Globus pallidus (tissue), 1 donor: ENCODE measurements at regions not wholly inside any gene's neighbourhood (a gene's known extent, or its start where the extent isn't known, plus 50 kb on each side); places are given as distances from the start of the nearest gene placed in this dataset.

Source experiments
- DNase-seq: peaks from one replicate; pipeline ENCODE4 v3.0.0-alpha.2; 2015; ENCODE audit warnings: low spot score

DNA sequence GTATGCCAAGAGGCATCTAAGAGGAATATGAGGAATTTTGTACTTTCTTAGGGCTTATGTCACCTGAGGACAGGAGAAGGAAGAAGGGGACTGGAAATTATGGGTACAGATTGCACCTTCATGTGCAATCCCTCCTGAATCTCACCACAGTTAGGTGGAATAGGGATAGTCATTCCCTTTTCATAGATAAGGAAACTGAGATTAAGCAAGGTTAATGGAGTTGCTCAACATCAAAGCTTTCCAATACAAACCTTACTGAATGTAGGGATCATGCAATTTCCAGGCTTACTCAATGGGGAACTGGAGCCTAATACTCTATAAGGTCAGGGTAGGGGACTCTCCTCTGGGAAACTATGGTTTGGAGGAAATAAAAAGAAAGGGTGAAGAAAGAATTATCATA is 133.0 kb downstream of the C11orf87 start:
- no peak for DNase-seq

DNA sequence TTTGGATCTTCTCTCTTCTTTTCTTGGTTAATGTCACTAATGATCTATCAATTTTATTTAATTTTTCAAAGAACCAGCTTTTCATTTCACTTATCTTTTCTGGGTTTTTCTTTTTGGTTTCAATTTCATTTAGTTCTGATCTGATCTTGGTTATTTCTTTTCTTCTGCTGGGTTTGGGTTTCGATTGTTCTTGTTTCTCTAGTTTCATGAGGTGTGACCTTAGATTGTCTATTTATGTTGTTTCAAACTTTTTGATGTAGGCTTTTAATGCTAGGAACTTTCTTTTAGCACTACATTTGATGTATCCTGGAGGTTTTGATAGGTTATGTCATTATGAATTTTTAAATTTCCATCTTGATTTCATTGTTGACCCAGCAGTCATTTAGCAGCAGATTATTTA is 142.3 kb downstream of the C11orf87 start:
- DNase-seq: no peak

DNA sequence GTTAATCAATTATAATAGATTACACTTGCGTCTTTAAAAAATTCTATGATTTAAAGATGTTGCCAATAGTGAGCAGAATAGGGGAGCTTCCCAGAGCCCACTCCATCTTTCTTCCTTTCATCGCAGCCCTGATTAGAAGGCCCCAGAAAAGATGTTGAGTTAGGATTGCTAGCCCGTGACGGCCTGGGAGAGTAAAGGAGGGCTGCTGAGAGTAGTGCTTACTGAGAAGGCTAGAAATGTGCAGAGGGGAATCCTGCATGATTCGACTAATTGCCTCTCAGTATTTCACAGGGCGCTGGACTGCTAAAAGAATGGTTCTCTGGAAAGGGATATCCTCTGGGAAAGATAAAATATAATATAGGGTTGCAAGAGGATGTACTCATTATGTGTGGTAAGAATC is 160.5 kb downstream of the C11orf87 start:
- DNase-seq: no peak

GRCh38 chr11:109584001-109584972 is 162.3 kb downstream of the C11orf87 start:
- no peak for DNase-seq

- DNase-seq: no peak
Observed at GRCh38 chr11:109586789-109587188, 164.8 kb downstream of the C11orf87 start.

DNA sequence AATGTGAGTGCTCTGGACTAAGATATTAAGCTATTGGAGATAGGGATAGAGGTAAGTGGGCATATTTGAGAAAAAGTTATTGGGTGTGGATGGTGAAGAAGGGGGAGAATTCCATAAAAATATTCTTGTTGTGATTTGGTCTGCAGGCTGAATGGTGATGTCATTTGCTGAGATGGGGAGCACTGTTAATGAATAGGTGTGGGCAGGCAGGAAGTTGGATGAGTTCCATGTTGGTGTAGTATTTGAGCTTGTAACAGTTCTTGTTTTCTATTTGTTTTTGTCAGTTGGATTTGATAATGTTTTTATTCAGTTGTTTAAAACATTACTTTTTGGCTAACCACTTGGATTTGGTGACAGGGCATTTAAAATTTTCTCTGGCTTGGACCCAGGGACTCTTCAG is 168.8 kb downstream of the C11orf87 start:
- no peak for DNase-seq

DNA sequence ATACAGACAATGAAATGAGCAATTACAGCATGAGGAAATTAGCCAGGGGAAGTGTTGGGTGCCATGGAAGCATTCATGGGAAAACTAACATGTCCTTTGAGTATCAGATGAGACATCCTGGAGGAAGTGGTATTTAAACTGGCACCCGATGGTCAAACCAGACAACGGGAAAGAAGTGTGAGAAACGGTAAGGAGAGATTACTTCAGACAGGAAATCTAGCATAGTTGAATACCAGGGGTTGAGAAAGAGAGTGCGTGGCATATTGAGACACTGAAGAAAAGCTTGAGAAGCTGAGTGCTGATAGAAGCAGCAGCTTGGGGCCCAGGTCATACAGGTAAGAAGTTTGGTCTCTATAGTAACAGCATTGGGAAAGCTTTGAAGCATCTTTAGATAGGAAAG is 175.3 kb downstream of the C11orf87 start:
- no peak for DNase-seq

GRCh38 chr11:109604481-109605400 is 182.8 kb downstream of the C11orf87 start:
- DNase-seq: peak; percentile 7

DNA sequence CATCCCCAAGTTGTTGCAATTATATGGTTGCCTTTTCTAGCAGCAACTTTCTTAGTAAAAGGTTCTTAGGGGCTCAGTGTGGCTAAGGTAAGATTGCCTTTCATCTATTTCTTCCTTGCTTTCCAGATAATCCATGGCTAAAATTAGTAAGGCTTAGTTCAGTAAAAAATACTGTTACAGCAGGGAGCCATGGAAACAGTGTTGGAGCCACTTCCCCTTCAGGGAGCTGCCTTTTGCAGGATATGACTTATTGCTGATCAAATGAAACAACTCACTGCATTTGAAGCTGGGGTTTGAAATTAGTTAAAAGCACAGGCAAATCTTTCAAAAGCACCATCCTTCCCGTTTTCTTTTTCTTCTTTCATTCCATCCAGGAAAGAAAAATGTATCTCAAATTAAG is 184.3 kb downstream of the C11orf87 start:
- DNase-seq: no peak

DNA sequence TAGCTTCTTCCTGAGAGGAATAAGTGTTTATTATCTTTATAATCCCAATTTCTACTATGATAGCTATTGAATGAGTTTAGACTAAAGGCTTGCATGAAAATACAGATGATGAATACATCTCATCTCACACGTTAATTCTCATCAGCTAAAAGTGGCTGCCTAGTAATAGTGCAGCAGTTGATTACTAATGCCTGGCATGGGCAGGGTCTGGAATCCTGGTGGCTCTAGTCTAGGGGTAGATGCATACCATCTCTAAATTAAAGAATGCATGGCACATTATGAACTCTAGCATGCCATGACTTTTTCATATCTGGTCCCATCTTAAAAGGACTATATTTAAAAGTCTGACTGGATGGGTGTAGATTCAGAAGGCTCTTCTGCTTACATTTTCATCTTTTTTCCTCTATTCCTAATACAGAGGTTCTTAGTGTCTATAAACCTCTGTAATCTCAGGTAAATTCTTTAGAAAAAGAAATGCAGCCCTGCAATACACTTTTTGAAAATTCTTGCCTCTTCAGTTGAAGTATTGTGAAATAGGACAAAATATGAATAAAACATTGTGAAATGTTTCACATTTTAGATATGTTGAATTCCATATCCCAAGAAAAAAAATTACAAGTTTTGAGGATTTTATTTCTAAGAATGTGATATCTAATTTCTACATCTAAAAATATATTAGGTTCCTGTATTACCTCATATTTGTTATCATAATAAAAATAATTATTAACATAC is 187.6 kb downstream of the C11orf87 start:
- DNase-seq: no peak

DNA sequence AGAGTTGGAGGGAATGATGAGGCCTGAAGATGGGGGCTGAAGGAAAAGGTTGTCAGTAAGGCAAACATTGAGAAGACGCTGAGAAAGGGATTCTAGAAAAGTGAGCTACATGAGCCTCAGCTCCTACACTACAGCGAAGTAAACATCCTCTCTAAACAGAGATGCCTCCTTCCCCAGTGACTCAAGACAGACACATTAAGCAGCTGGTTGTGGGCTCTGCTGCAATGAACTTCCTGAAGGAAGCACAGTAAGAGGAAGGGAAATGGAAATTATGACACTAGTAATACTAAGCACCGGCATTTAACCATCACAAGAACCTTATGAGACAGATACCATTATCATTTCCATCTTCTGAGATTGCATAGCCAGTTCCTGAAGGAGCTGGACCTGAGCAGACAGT is 190.5 kb downstream of the C11orf87 start:
- no peak for DNase-seq

- DNase-seq: no peak
Observed at GRCh38 chr11:109619498-109619897, 197.5 kb downstream of the C11orf87 start.

DNA sequence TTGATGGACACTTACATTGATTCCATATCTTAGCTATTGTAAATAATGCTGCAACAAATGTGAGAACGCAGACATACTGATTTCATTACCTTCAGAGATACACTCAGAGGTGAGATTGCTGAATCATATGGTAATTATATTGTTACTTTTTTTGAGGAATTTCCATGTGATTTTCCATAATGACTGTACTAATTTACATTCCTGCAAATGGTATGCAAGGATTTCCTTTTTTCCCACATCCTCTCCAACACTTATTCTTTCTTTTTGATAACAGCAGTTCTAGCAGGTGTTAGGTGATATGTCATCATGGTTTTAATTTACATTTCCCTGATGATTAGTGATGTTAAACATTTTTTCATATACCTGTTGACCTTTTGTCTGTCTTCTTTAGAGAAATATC is 207.7 kb downstream of the C11orf87 start:
- DNase-seq: no peak

DNA sequence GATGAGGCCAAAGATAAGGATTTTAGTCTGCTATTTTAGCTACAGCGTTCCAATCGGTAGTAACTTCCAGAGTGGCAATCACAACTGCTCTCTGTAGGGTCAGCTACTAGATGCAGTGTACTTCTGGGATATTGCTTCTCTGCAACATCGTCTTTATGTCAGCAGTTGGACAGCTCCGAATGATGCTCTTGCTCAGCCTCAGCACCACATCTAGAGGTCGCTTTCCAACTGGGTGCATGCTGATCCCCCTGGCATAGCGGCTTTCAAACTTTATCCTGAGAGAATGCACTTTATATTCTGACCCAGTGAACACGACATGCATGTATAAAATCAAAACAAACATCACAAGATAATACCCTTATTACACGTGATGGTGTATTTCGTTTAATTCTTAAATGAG is 219.6 kb downstream of the C11orf87 start:
- DNase-seq: no peak

DNA sequence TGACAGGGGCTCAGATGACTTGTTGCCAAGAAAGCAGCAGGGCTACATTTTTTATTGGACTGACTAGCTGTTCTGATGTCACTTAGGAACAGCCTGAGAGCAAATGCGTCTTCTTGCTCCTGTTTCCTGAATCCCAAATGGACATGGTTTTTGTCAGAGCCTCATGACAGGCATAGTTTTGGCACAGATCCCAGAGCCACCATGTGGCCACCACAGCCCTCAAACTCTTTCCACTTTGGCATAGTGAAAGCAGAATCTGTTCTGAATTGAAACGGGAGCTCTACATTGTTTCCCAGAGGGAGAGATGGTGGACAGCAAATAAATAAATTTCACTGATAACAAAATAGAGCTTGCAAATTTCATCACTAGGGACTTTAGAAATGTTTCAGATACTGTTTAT is 222.2 kb downstream of the C11orf87 start:
- peak; percentile 85 for DNase-seq

- DNase-seq: no peak
Observed at GRCh38 chr11:109648804-109649203, 226.8 kb downstream of the C11orf87 start.

DNA sequence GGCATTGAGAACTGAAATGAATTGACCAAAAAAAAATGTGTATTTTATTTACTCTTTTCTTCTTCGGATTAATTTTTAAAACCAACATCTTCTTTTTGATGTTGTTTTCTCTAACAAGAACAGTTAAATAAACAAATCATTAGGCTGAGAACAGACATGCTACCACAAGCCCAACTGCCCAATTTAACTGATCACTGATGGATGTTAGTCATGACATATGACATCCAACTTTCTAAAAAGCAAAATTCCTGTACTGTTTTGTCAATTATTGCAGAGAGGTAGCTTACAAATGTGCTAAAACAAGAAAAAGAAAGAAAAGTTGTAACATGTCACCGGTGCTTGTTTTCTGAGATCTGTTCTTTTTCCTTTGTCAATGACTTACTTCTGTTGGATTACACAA is 232.1 kb downstream of the C11orf87 start:
- no peak for DNase-seq

GRCh38 chr11:109658190-109658589 is 236.2 kb downstream of the C11orf87 start:
- DNase-seq: no peak

DNA sequence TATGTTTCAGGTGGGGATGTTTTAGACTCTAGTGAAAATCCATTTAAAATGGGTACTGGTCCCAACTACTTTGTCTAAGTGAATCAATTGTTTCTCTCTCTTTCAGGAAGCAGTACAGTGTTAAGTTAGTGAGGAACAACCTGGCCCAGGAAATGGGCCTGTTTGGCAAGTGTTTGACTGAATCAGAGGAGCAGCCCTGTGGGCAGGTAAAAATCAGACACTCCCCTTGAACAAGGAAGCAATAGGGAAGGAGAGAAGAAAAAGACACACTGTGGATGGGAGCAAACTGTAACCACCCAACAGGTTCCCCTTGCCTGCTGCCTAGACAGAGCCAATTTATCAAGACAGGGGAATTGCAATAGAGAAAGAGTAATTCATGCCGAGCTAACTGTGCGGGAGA is 245.7 kb downstream of the C11orf87 start:
- DNase-seq: no peak

DNA sequence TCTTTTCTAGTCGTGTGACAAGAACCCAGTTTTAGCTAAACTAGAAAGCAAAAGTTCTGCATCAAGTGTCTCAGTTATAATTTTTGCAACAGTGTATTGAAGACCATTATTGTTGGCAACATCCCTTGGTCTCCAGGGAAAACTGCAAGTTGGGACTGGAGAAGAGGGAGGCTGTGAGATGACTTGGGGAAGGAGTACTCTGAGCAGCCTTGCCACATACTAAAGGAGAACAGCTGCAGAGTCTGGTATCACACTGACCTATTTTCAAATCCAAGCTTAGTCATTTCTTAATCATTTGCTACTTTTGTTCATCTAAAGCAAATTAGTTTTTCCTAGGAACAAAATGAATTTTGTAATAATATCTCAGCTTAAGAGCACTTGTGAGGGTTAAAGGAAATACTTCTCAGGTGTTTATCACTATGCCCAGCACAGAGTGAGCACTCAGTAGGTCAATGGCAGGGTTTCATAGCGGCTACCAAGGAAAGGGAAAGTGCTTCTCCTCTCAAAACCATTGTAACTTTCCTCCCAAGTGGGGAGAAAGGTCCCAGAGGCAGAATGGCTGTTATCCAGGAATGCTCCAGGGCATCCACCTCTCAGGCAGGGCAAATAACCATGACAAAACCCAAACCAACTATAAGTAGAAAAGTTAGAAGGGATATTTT is 247.1 kb downstream of the C11orf87 start:
- DNase-seq: no peak

- no peak for DNase-seq
Observed at GRCh38 chr11:109677231-109677630, 255.2 kb downstream of the C11orf87 start.

DNA sequence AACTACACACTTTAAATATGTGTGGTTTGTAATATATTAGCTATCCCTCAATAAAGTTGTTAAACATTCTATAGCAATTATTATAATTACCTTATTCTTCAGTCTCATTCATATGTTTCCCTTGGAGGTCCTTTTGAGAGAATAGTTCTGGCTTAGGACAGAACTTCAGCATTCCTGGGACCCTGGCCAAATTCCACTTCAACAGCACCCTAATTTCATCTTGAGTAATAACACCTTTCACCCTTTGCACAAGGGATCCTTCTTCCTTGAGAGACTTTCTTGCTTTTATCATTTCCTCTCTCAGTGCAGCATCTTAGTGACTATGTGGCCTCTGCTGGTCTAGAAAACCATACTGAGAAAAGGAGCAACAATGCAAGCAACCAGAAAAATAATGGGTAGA is 255.9 kb downstream of the C11orf87 start:
- DNase-seq: no peak
